DOHH2 (cell line): ENCODE measurements at regions not wholly inside any gene's neighbourhood (a gene's known extent, or its start where the extent isn't known, plus 50 kb on each side); places are given as distances from the start of the nearest gene placed in this dataset.

Experiments used
- CTCF ChIP-seq: fragments of 200-600 bp; sonication (generic); IDR thresholded peaks from one replicate; pipeline ENCODE4 v1.5.1; 2014; ENCODE audit warnings: antibody characterized with exemption, mild to moderate bottlenecking, low read depth, low read length; ENCODE audit not compliant: poor library complexity, severe bottlenecking
- EZH2phosphoT487 ChIP-seq: fragments of 200-600 bp; sonication (generic); IDR thresholded peaks from 2 replicates; pipeline ENCODE4 v1.6.1; 2017; ENCODE audit warnings: borderline replicate concordance, mild to moderate bottlenecking, antibody characterized with exemption, low read length, moderate library complexity, mixed read lengths

GRCh38 chr17:12296209-12296625 is 275.5 kb downstream of the MAP2K4 start:
- TF ChIP-seq CTCF (no peak), EZH2phosphoT487 (no peak)
